DOHH2 (cell line): ENCODE measurements at regions not wholly inside any gene's neighbourhood (a gene's known extent, or its start where the extent isn't known, plus 50 kb on each side); places are given as distances from the start of the nearest gene placed in this dataset.

ENCODE experiments used
- EZH2phosphoT487 ChIP-seq: fragments of 200-600 bp; sonication (generic); IDR thresholded peaks from 2 replicates; pipeline ENCODE4 v1.6.1; 2017; ENCODE audit warnings: borderline replicate concordance, mild to moderate bottlenecking, antibody characterized with exemption, low read length, moderate library complexity, mixed read lengths
- TF ChIP-seq, protein P1 (sequence below): fragments of 200-600 bp; sonication (generic); IDR thresholded peaks from one replicate; pipeline ENCODE4 v1.5.1; 2014; ENCODE audit warnings: antibody characterized with exemption, mild to moderate bottlenecking, low read depth, low read length; ENCODE audit not compliant: poor library complexity, severe bottlenecking

DNA sequence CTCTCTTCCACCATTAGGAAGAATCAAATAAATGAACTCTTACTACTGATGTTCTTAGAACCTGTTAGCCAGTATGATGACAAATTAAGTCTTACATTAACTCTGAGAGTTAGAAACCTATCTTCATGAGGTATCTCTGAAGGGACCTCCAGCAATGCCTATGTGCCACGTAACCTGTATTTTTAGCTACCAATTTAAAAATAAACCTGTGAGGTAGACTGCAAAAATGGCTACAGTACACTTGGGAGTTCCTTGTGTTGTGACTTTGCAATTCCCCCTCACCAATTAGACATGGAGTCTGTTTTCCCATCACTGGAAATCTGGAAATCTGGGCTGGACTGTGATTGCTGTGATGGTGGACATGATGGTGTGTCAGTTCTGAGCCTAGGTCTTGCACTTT, 143.7 kb upstream of the MPHOSPH6 start:
- TF ChIP-seq EZH2phosphoT487: no peak
- TF ChIP-seq, protein P1, sequence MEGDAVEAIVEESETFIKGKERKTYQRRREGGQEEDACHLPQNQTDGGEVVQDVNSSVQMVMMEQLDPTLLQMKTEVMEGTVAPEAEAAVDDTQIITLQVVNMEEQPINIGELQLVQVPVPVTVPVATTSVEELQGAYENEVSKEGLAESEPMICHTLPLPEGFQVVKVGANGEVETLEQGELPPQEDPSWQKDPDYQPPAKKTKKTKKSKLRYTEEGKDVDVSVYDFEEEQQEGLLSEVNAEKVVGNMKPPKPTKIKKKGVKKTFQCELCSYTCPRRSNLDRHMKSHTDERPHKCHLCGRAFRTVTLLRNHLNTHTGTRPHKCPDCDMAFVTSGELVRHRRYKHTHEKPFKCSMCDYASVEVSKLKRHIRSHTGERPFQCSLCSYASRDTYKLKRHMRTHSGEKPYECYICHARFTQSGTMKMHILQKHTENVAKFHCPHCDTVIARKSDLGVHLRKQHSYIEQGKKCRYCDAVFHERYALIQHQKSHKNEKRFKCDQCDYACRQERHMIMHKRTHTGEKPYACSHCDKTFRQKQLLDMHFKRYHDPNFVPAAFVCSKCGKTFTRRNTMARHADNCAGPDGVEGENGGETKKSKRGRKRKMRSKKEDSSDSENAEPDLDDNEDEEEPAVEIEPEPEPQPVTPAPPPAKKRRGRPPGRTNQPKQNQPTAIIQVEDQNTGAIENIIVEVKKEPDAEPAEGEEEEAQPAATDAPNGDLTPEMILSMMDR: no peak
